GM12878 (cell line): ENCODE measurements at regions not wholly inside any gene's neighbourhood (a gene's known extent, or its start where the extent isn't known, plus 50 kb on each side); places are given as distances from the start of the nearest gene placed in this dataset.

ENCODE experiments used
- CTCF ChIP-seq, 3 experiments: IDR thresholded peaks in 2 of 3; conservative IDR thresholded peaks in 1 of 3; 2 replicates each; pipeline ENCODE4 v1.5.1; 2011; ENCODE audit warnings: low read depth in 3 of 3, low read length in 3 of 3, mild to moderate bottlenecking in 3 of 3, control low read depth in 2 of 3, moderate library complexity in 2 of 3, inconsistent platforms in 1 of 3, mixed read lengths in 1 of 3; ENCODE audit not compliant: control insufficient read depth in 2 of 3, insufficient read depth in 1 of 3; ENCODE audit errors: extremely low read depth in 1 of 3
- HSF1 ChIP-seq: fragments of 150-350 bp; IDR thresholded peaks from 2 replicates; pipeline ENCODE4 v1.6.1; 2014; ENCODE audit warnings: mild to moderate bottlenecking, low read depth, low read length
- POLR2A ChIP-seq: IDR thresholded peaks from 2 replicates; pipeline ENCODE4 v1.6.1; 2011; ENCODE audit warnings: low read depth, mild to moderate bottlenecking, low read length
- POLR2AphosphoS5 ChIP-seq: IDR thresholded peaks from 2 replicates; pipeline ENCODE4 v1.6.1; 2011; ENCODE audit warnings: mild to moderate bottlenecking, low read length, inconsistent platforms
- RAD51 ChIP-seq: fragments of 450-650 bp; IDR thresholded peaks from 2 replicates; pipeline ENCODE4 v1.6.1; 2016; ENCODE audit warnings: moderate library complexity, mild to moderate bottlenecking, inconsistent platforms
- RBBP5 ChIP-seq: fragments of 200-600 bp; sonication (generic); conservative IDR thresholded peaks from 2 replicates; pipeline ENCODE4 v1.6.1; 2016
- SIN3A ChIP-seq: IDR thresholded peaks from 2 replicates; pipeline ENCODE4 v1.6.1; 2012; ENCODE audit warnings: low read depth, low read length, improper control_type of control experiment
- USF2 ChIP-seq: IDR thresholded peaks from 2 replicates; pipeline ENCODE4 v1.6.1; 2011; ENCODE audit warnings: low read depth, low read length, improper control_type of control experiment, borderline replicate concordance

- TF ChIP-seq RBBP5 (no peak), CTCF (IDR thresholded peaks at IDR 0.05 in 2 of 3, conservative IDR thresholded peaks at IDR 0.05 in 1 of 3; ENCODE audit: control insufficient read depth in 2 of 3, extremely low read depth in 1 of 3, insufficient read depth in 1 of 3, low read depth in 3 of 3, low read length in 3 of 3) (no peak), POLR2A (no peak), USF2 (no peak), SIN3A (no peak), RAD51 (no peak), HSF1 (no peak), POLR2AphosphoS5 (no peak)
Measured at GRCh38 chr11:24253237-24253760, 243.6 kb upstream of the LUZP2 start.
